Keratinocyte (primary cell): ENCODE measurements at regions not wholly inside any gene's neighbourhood (a gene's known extent, or its start where the extent isn't known, plus 50 kb on each side); places are given as distances from the start of the nearest gene placed in this dataset.
"Not testable (repeated sequence)": the region's sequence is repeated elsewhere in the genome, so short reads cannot be mapped to it uniquely, and the experiment has no call there.

Experiments used
- DNase-seq: peaks from one replicate; pipeline ENCODE4 v3.0.0-alpha.2; 2011; ENCODE audit warnings: low read depth, missing footprints, low spot score
- FAIRE-seq: peaks from 2 replicates; lab custom pipeline; 2011; peaks lifted over from hg19 to GRCh38; lab: Jason Lieb, UNC
- H2AFZ ChIP-seq: 2 replicates; pipeline ENCODE4 v1.6.0; 2012; ENCODE audit warnings: low read length, control low read depth, inconsistent platforms; ENCODE audit not compliant: control insufficient read depth
- H3K27ac ChIP-seq: 2 replicates; pipeline ENCODE4 v1.5.1; 2011; ENCODE audit warnings: low read length; ENCODE audit not compliant: control insufficient read depth, insufficient read depth
- H3K27me3 ChIP-seq: 3 replicates; pipeline ENCODE4 v1.6.0; 2011; ENCODE audit warnings: low read length; ENCODE audit not compliant: control insufficient read depth, insufficient read depth; ENCODE audit errors: extremely low read depth
- H3K36me3 ChIP-seq, 2 experiments: 2 replicates in 1 of 2; 3 replicates in 1 of 2; pipeline ENCODE4 v1.5.1; 2011; ENCODE audit warnings: low read length in 2 of 2, mild to moderate bottlenecking in 1 of 2; ENCODE audit not compliant: control insufficient read depth in 2 of 2, insufficient read depth in 2 of 2; ENCODE audit errors: extremely low read depth in 1 of 2
- H3K4me1 ChIP-seq: 3 replicates; pipeline ENCODE4 v1.5.1; 2011; ENCODE audit warnings: low read length; ENCODE audit not compliant: control insufficient read depth, insufficient read depth; ENCODE audit errors: extremely low read depth
- H3K4me2 ChIP-seq: 3 replicates; pipeline ENCODE4 v1.6.0; 2011; ENCODE audit warnings: low read depth, low read length; ENCODE audit not compliant: control insufficient read depth, insufficient read depth; ENCODE audit errors: extremely low read depth
- H3K4me3 ChIP-seq, 3 experiments: fragments of 200-600 bp in 1 of 3; sonication (generic) in 1 of 3; 2 replicates in 2 of 3; 3 replicates in 1 of 3; pipeline ENCODE4 v1.5.1; 2011 to 2016; ENCODE audit warnings: low read length in 3 of 3, mild to moderate bottlenecking in 3 of 3, control low read depth in 2 of 3, inconsistent platforms in 1 of 3, low read depth in 1 of 3, mixed read lengths in 1 of 3, mixed run types in 1 of 3, moderate library complexity in 1 of 3; ENCODE audit not compliant: control insufficient read depth in 2 of 3, insufficient read depth in 2 of 3; ENCODE audit errors: extremely low read depth in 1 of 3
- H3K79me2 ChIP-seq: 2 replicates; pipeline ENCODE4 v1.6.0; 2012; ENCODE audit warnings: low read length; ENCODE audit not compliant: control insufficient read depth, insufficient read depth
- H3K9ac ChIP-seq: 3 replicates; pipeline ENCODE4 v1.6.0; 2011; ENCODE audit warnings: low read length; ENCODE audit not compliant: control insufficient read depth, insufficient read depth; ENCODE audit errors: extremely low read depth
- H3K9me1 ChIP-seq: 3 replicates; pipeline ENCODE4 v1.6.0; 2011; ENCODE audit warnings: low read length; ENCODE audit not compliant: control insufficient read depth, insufficient read depth; ENCODE audit errors: extremely low read depth
- H3K9me3 ChIP-seq: 2 replicates; pipeline ENCODE4 v1.5.1; 2012; ENCODE audit warnings: low read depth, low read length; ENCODE audit not compliant: control insufficient read depth
- H4K20me1 ChIP-seq: 3 replicates; pipeline ENCODE4 v1.6.0; 2011; ENCODE audit warnings: low read length; ENCODE audit not compliant: control insufficient read depth, insufficient read depth; ENCODE audit errors: extremely low read depth
- EZH2 ChIP-seq: IDR thresholded peaks from one replicate; pipeline ENCODE4 v1.6.1; 2012; ENCODE audit warnings: inconsistent platforms, mild to moderate bottlenecking, low read length, moderate library complexity
- dilution Hi-C: fragments of 300-500 bp; cut with MboI; formaldehyde crosslinking; loops from one replicate; pipeline ENCODE4 v1.7.0; 2020; ENCODE audit warnings: low sequenced_read_pairs; ENCODE audit not compliant: extremely low pct_ligation_motif_present
- TF ChIP-seq, protein P1 (sequence below), 3 experiments: IDR thresholded peaks in 1 of 3; conservative IDR thresholded peaks in 1 of 3; optimal IDR thresholded peaks in 1 of 3; 2 replicates in 2 of 3; 3 replicates in 1 of 3; pipeline versions ENCODE3 to v1.5.1; 2011; ENCODE audit warnings: low read length in 3 of 3, mild to moderate bottlenecking in 3 of 3, moderate library complexity in 2 of 3, control low read depth in 1 of 3, inconsistent platforms in 1 of 3; ENCODE audit not compliant: insufficient read depth in 2 of 3; ENCODE audit errors: extremely low read depth in 1 of 3

DNA sequence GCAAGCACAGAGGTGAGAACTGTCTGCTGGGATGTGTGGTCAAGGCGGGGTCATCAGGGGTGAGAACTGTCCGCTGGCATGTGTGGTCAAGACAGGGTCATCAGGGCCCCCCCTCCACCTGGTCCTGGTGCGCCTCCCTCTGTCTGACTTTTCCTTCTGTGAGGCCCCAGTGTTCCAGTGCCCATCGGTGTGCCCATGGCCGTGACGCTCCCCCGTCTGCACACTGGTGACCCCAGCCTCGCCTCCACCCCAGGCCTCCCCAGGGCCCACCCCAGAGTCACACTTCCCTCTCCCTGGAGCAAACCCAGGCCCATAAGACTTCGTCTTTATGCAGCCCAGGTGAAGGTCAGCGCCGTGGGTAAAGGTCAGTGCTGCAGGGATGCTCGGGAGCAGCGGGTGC is 70.1 kb upstream of the TCERG1L start:
- H2AFZ ChIP-seq, result no peak overlapping the region
- no peak overlapping the region for H3K27ac ChIP-seq
- no peaks in the 10 kb centered on the region for H3K27me3 ChIP-seq
- H4K20me1 ChIP-seq, result no peaks in the 10 kb centered on the region
- H3K4me3 ChIP-seq, result no peak overlapping the region
- no peaks in the 10 kb centered on the region for H3K79me2 ChIP-seq
- H3K9me1 ChIP-seq, result no peaks in the 10 kb centered on the region
- no peaks in the 10 kb centered on the region for H3K4me1 ChIP-seq
- peaks cover 13% of the 10 kb centered on the region for H3K9me3 ChIP-seq
- no peak overlapping the region for H3K4me2 ChIP-seq
- H3K9ac ChIP-seq, result no peak overlapping the region
- no peak for FAIRE-seq
- DNase-seq, result no peak
- H3K36me3 ChIP-seq, result no peaks in the 10 kb centered on the region
- no peak for TF ChIP-seq EZH2
- TF ChIP-seq, protein P1, sequence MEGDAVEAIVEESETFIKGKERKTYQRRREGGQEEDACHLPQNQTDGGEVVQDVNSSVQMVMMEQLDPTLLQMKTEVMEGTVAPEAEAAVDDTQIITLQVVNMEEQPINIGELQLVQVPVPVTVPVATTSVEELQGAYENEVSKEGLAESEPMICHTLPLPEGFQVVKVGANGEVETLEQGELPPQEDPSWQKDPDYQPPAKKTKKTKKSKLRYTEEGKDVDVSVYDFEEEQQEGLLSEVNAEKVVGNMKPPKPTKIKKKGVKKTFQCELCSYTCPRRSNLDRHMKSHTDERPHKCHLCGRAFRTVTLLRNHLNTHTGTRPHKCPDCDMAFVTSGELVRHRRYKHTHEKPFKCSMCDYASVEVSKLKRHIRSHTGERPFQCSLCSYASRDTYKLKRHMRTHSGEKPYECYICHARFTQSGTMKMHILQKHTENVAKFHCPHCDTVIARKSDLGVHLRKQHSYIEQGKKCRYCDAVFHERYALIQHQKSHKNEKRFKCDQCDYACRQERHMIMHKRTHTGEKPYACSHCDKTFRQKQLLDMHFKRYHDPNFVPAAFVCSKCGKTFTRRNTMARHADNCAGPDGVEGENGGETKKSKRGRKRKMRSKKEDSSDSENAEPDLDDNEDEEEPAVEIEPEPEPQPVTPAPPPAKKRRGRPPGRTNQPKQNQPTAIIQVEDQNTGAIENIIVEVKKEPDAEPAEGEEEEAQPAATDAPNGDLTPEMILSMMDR (optimal IDR thresholded peaks at IDR 0.05 in 1 of 3, IDR thresholded peaks at IDR 0.05 in 1 of 3, conservative IDR thresholded peaks at IDR 0.05 in 1 of 3; ENCODE audit: extremely low read depth in 1 of 3, insufficient read depth in 2 of 3, low read length in 3 of 3), result no peak
- dilution Hi-C loops, result no loop called here

DNA sequence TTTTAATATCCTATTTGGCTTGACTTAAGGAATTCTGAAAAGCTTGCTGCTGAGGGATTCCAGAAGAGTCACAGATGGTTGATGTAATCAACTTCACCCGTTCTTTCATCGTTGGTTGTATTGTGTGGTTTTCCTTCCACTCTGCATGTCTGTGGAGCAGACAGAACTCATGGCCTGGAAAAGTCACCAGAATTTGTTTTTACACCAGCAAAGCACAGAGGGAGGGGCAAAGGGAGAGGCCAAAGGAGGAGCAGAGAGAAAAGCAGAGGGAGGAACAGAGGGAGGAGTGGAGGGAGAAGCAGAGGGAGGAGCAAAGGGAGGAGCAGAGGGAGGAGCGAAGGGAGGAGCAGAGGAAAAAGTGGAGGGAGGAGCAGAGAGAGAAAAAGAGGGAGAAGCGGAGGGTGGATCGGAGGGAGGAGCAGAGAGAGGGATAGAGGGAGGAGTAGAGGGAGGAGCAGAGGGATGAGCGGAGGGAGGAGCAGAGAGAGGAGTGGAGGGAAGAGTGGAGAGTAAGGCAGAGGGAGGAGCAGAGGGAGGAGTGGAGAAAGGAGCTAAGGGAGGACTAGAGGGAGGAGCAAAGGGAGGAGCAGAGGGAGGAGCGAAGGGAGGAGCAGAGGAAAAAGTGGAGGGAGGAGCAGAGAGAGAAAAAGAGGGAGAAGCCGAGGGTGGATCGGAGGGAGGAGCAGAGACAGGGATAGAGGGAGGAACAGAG is 73.8 kb upstream of the TCERG1L start:
- H4K20me1 ChIP-seq, H3K36me3 ChIP-seq, H3K9me1 ChIP-seq, H3K79me2 ChIP-seq, dilution Hi-C loops, H3K4me3 ChIP-seq, H3K4me2 ChIP-seq, H2AFZ ChIP-seq, H3K27me3 ChIP-seq, FAIRE-seq, H3K9ac ChIP-seq, DNase-seq, H3K9me3 ChIP-seq, H3K27ac ChIP-seq, H3K4me1 ChIP-seq: not testable (repeated sequence)

DNA sequence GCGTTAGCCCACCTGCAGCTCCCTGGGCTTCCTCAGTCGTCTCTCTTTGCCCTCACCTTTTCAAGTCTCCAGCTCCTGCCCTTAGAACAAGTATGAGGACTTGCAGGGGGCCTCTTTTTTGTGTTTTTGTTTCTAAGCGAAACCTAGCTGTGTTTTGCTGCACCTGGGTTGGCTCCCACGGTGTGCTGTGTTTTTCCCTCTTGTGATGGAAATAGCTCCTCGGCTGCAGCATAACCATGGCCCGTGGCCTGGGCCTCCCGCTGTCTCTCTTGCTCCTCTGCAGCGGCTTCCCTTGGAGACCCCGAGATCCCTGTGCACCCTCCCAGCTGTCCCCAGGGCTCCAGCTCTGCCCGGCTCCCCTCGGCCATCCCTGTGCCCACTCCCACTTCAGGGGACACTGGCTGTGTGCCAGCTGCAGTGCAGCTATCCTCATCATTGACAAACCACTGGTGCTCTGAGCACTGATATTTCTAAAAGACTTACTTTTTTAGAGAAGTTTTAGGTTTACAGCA is 75.6 kb upstream of the TCERG1L start:
- H3K36me3 ChIP-seq, result no peaks in the 10 kb centered on the region
- no peak overlapping the region for H3K27ac ChIP-seq
- peaks cover 4% of the 10 kb centered on the region for H3K9me3 ChIP-seq

More for the DNA sequence above, 75.6 kb upstream of the TCERG1L start:
- H4K20me1 ChIP-seq, result no peaks in the 10 kb centered on the region
- no peaks in the 10 kb centered on the region for H3K79me2 ChIP-seq
- no peak for DNase-seq
- TF ChIP-seq, protein P1 (optimal IDR thresholded peaks at IDR 0.05 in 1 of 3, IDR thresholded peaks at IDR 0.05 in 1 of 3, conservative IDR thresholded peaks at IDR 0.05 in 1 of 3; ENCODE audit: extremely low read depth in 1 of 3, insufficient read depth in 2 of 3, low read length in 3 of 3), result no peak
- no peak for TF ChIP-seq EZH2
- no peak for FAIRE-seq
- dilution Hi-C loops, result no loop called here
- no peaks in the 10 kb centered on the region for H3K4me1 ChIP-seq
- H2AFZ ChIP-seq, result no peak overlapping the region
- no peak overlapping the region for H3K9ac ChIP-seq
- H3K27me3 ChIP-seq, result no peaks in the 10 kb centered on the region
- no peaks in the 10 kb centered on the region for H3K9me1 ChIP-seq
- H3K4me3 ChIP-seq, result no peak overlapping the region
- no peak overlapping the region for H3K4me2 ChIP-seq
